Adrenal gland (tissue), 9 donors: ENCODE measurements at regions not wholly inside any gene's neighbourhood (a gene's known extent, or its start where the extent isn't known, plus 50 kb on each side); places are given as distances from the start of the nearest gene placed in this dataset.

Source experiments
- DNase-seq, 7 donors: peaks; one replicate each; pipeline ENCODE4 v3.0.0-alpha.2; 2019 to 2020
- H3K27ac ChIP-seq, 5 donors: fragments of 200-600 bp; sonication (generic) in 4 of 5; 1 replicate in 3 of 5; 2 replicates in 2 of 5; pipeline versions ENCODE4 v1.5.1 to v1.8.0; 2016 to 2020; ENCODE audit warnings: mild to moderate bottlenecking in 1 of 5
- H3K27me3 ChIP-seq: fragments of 200-600 bp; 2 replicates; pipeline ENCODE4 v1.8.0; 2021
- H3K36me3 ChIP-seq, 2 donors: fragments of 200-600 bp; replicated peaks in 1 of 2; 1 replicate in 1 of 2; 2 replicates in 1 of 2; pipeline versions ENCODE4 v1.5.1 to v1.8.0; 2018 to 2022
- H3K4me1 ChIP-seq, 2 donors: fragments of 200-600 bp; replicated peaks in 1 of 2; 1 replicate in 1 of 2; 2 replicates in 1 of 2; pipeline versions ENCODE4 v1.5.1 to v1.8.0; 2018 to 2021
- H3K4me3 ChIP-seq, 4 donors: fragments of 200-600 bp; sonication (generic) in 3 of 4; one replicate each; pipeline ENCODE4 v1.5.1; 2016 to 2018
- H3K9me3 ChIP-seq, 3 donors: fragments of 200-600 bp; sonication (generic) in 1 of 3; replicated peaks in 1 of 3; 1 replicate in 2 of 3; 2 replicates in 1 of 3; pipeline versions ENCODE4 v1.5.1 to v1.8.0; 2016 to 2021
- CTCF ChIP-seq, 6 experiments: fragments of 450-650 bp in 4 of 6; fragments of 200-600 bp in 2 of 6; sonication (generic) in 1 of 6; IDR thresholded peaks; 1 replicate in 5 of 6; 2 replicates in 1 of 6; pipeline versions ENCODE4 v1.5.1 to v1.8.0; 2016 to 2021; ENCODE audit warnings: antibody characterized with exemption in 6 of 6, mild to moderate bottlenecking in 2 of 6, moderate library complexity in 1 of 6
- POLR2A ChIP-seq, 2 donors: fragments of 450-650 bp; IDR thresholded peaks; one replicate each; pipeline ENCODE4 v1.6.1; 2017; ENCODE audit warnings: antibody characterized with exemption in 2 of 2, mild to moderate bottlenecking in 2 of 2, moderate library complexity in 1 of 2
- WGBS, 4 donors: extraction: QIAGEN DNeasy Blood & Tissue Kit in 2 of 4; methylation state at CpG; one replicate each; pipeline versions ENCODE4 v1.1.5 to v1.1.7; 2013 to 2017; 5-methylcytosine and 5-hydroxymethylcytosine counted together
- intact Hi-C, 2 donors: fragments of 100-400 bp; cut with DNase I; formaldehyde crosslinking; loops; one replicate each; pipeline versions ENCODE4 v1.14.1 to v1.15.0; 2022 to 2023
- donor health status: healthy with polysubstance abuse.
- donor health status: Bipolar disorder and iron deficiency.
- donor health status: DM: yes; HTN: yes; CAD: no.
- donor health status: DM: no; HTN: no; CAD: no.
- donor health status: DM: no; HTN: no; CAD: no.

- no peak overlapping the region for H3K27ac ChIP-seq
- H3K4me3 ChIP-seq = no peak overlapping the region
- no peaks in the 10 kb centered on the region for H3K4me1 ChIP-seq
- 86 to 93% (median 91%) methylated on average over 2 to 3 of the region's 3 CpGs for WGBS, 4 donors
- intact Hi-C loops = no loop called here
- H3K27me3 ChIP-seq = no peaks in the 10 kb centered on the region
- H3K36me3 ChIP-seq = no peaks in the 10 kb centered on the region
- TF ChIP-seq POLR2A (IDR thresholded peaks at IDR 0.05) (no peak), CTCF (IDR thresholded peaks at IDR 0.05) (no peak)
- no peaks in the 10 kb centered on the region for H3K9me3 ChIP-seq
- DNase-seq = no peak
Observed at GRCh38 chr5:104400941-104401340, 838.4 kb upstream of the NUDT12 start.

GRCh38 chr5:104385906-104386305 lies 823.3 kb upstream of the NUDT12 start:
- no peak for DNase-seq
- no peaks in the 10 kb centered on the region for H3K36me3 ChIP-seq
- no peak overlapping the region for H3K4me3 ChIP-seq
- no peaks in the 10 kb centered on the region for H3K27me3 ChIP-seq
- TF ChIP-seq POLR2A (IDR thresholded peaks at IDR 0.05) = no peak
- no peak for TF ChIP-seq CTCF (IDR thresholded peaks at IDR 0.05)
- intact Hi-C loops = no loop called here
- 58 to 66% (median 65%) methylated on average over 3 of the region's 3 CpGs for WGBS, 4 donors
- no peaks in the 10 kb centered on the region for H3K9me3 ChIP-seq
- no peak overlapping the region for H3K27ac ChIP-seq
- no peaks in the 10 kb centered on the region for H3K4me1 ChIP-seq

- no peak for TF ChIP-seq CTCF (IDR thresholded peaks at IDR 0.05)
- no peak for TF ChIP-seq POLR2A (IDR thresholded peaks at IDR 0.05)
- Histone ChIP-seq H3K27me3 (no peaks in the 10 kb centered on the region), H3K4me3 (no peak overlapping the region), H3K27ac (no peak overlapping the region), H3K9me3 (no peaks in the 10 kb centered on the region), H3K36me3 (no peaks in the 10 kb centered on the region), H3K4me1 (no peaks in the 10 kb centered on the region)
- intact Hi-C loops = no loop called here
- DNase-seq = no peak
- WGBS, 4 donors = 0 to 15% (median 14%) methylated on average over 1 of the region's 1 CpG
Observed at GRCh38 chr5:104375345-104375744, 812.8 kb upstream of the NUDT12 start.

- intact Hi-C loops = no loop called here
- WGBS, 4 donors = 35 to 46% (median 39%) methylated on average over 2 of the region's 2 CpGs
- H3K36me3 ChIP-seq = no peaks in the 10 kb centered on the region
- TF ChIP-seq POLR2A (IDR thresholded peaks at IDR 0.05) (no peak), CTCF (IDR thresholded peaks at IDR 0.05) (no peak)
- no peaks in the 10 kb centered on the region for H3K4me1 ChIP-seq
- DNase-seq = no peak
- H3K27me3 ChIP-seq = no peaks in the 10 kb centered on the region
- no peak overlapping the region for H3K27ac ChIP-seq
- H3K4me3 ChIP-seq = no peak overlapping the region
- no peaks in the 10 kb centered on the region for H3K9me3 ChIP-seq
Observed at GRCh38 chr5:104372796-104373195, 810.2 kb upstream of the NUDT12 start.
